HG02678 (cell line): ENCODE measurements at regions not wholly inside any gene's neighbourhood (a gene's known extent, or its start where the extent isn't known, plus 50 kb on each side); places are given as distances from the start of the nearest gene placed in this dataset.

ENCODE experiments used
- ATAC-seq: cut with Tn5 transposase; IDR thresholded peaks from one replicate; pipeline ENCODE4 v1.9.1; 2021; ENCODE audit warnings: mild to moderate bottlenecking, moderate library complexity; ENCODE audit not compliant: unreplicated experiment

DNA sequence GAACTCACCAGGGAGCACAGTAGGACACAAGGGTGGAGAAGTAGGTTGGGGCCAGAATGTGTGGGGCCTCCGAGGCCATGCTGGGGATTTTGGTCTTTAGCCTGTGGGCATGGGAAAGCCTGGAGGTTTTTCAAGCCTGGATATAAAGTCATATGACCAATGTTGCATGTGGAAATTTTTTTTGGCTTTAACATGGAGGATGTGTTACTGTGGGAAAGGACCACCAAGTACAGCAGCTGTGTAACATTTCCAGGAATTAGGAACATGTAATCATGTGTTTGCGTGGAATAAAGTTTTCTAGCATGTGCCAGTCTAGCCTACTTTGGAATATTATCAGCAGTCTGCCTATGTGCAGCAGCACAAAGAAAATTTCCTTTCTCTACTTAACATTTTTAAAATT lies 78.5 kb downstream of the TNFSF18 start:
- ATAC-seq, result no peak

DNA sequence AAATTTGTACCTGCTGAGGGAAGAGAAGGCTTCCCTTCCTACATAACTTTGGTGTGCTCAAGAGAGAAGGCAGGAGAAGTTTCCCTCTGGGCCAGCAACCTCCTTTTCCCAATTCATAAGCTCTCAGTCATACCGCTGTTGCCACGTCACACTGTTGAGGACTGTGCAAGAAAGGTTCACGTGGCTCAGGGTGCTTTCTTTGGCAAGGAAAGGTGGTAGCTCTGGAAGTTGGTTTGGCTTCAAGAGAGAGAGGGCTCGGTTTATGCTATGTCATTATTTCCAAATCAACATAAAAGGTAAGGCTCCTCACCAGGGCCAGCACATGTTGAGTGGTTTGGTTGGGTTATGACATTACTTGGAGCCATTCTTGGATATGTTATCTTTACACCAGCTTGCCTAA lies 77.3 kb downstream of the TNFSF18 start:
- ATAC-seq, result no peak

DNA sequence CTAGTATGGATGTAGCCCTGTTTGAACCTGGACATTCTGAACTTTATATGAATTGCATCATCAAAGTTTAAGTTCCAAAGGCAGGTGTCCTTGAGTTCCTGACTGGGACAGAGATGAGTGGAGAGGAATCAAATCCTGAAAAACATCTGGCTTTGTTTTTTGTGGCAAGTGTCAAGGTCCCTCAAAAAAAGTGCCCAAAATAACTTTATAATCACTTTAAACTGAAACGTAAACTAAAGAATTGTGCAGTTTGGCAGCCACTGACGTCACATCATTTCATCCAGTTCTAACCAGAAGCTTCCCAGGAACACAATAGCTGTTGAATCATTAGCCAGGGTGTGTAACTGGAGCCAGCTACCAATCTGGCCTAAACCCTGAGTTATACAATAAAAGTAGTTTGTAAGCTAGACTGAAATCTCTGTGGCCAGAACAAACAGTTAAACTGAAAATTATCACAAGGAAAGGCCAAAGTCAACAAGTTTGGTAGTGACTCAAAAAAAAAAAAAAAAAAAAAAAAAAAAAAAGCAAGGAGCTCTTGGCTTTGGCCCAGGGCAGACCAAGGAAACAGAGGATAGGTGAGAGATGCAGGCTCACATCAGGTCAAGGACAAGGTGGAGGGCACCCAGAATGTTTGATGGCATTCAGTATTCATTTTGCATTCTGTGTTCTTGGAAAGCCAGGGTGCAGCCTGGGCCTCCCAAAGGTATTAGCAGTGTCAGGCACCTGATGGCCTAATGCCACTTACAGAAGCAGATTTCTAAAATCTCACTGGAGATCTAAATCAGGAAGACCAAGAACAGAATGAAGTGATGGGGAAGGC lies 74.3 kb downstream of the TNFSF18 start:
- ATAC-seq, result no peak

DNA sequence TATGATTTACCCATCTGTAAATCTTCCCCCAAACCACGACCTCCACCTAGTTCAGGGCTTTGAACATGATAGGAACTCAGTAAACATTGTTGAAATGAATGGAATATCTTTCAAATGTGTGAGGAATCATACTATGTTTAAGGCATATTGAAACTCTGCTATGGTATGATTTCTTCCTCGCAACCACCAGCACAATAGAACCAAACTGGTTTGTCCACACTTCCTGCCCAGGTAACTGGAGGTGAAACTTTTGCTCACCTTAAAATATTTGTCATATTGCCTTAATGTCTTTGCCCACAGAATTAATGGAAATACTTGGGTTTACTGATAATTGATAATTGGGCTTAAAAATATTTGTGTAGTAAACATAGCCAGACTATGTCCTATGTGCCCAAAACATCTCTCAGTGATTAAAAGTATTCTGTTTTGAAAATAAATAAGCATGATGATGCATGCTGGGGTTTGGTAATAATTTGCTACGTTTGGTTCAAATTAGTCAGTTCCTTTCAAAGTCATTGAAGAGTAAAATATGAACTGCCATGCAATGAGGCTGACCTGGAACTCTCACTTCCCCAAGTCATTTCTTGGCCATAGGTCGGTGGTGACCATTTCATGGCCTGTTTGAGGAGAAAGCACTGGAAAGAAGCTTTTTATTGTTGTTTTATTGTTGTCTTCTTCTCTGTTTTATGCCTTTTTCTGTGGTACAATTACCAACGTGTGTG lies 73.3 kb downstream of the TNFSF18 start:
- no peak for ATAC-seq

DNA sequence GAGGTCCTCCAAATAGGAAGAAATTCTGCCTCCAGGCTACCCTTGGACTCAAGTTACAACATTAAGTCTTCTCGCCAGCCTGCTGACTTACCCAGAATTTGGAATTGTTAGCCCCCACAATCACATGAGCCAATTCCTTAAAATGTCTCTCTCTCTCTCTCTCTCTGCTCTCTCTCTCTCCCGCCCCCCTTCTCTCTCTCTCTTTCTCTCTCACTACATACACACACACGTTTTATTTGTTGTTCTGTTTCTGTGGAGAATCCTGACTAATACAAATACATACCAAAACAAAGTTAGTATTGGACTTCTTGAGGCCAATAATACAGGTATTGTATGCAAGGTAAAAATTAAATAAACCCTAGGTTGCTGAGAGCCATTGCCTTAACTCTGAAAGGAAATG lies 72.1 kb downstream of the TNFSF18 start:
- no peak for ATAC-seq

DNA sequence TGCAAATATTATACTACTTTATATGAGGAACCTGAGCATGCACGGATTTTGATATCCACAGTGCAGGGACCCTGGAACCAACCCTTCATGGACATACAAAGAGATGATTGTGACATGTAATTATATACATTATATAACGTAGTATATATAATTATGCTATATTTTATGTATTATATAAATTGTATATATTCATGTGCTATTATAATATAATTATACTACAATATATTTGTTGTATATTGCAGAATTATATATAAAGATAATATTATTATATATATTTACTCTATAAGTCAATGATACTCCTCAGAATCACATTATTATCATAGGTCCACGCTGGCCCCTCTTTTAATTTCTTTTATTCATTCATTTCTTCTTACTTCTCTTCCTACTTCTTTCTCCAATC lies 70.9 kb downstream of the TNFSF18 start:
- ATAC-seq, result no peak

DNA sequence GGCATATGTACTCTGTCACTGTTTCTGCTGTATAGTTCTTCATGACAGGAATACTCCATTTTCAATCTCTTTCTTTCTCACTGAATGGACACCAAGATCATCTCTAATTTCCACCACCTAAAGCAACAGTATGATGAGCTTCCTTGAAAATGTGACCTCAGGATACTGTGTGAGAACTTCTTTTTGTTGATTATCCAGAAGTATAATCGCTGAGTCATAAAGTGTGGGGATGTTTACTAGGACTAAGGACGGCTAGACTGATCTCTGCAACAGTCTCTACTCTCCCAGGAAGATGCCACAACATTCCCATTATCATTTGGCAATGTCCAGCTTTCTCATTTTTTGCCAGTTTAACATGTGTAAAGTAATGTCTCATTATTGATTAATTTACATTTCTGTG lies 70.3 kb downstream of the TNFSF18 start:
- ATAC-seq, result no peak

DNA sequence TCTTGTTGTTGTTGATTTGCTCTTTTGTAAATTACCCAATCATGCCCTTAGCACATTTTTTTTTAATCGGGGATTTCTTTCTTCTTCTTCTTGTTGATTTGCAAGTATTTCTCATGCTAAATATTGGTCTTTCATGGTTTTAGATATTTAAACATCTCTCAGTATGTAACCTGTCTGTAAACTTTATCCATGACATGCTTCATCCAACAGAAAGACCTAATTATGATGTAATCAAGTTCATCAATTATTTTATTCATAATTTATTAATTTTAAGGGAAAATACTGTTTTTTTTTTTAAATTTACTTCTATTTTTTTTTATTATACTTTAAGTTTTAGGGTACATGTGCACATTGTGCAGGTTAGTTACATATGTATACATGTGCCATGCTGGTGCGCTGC lies 69.8 kb downstream of the TNFSF18 start:
- no peak for ATAC-seq
